ENCODE measurements at regions not wholly inside any gene's neighbourhood (a gene's known extent, or its start where the extent isn't known, plus 50 kb on each side); places are given as distances from the start of the nearest gene placed in this dataset.
"Not testable (repeated sequence)": the region's sequence is repeated elsewhere in the genome, so short reads cannot be mapped to it uniquely, and the experiment has no call there.

- no peaks in the 10 kb centered on the region for H3K4me1 ChIP-seq
- H3K27ac ChIP-seq: no peak overlapping the region
- H3K9me3 ChIP-seq: no peaks in the 10 kb centered on the region
- TF ChIP-seq CTCF (IDR thresholded peaks at IDR 0.05): no peak
- no peaks in the 10 kb centered on the region for H3K27me3 ChIP-seq
- no peak overlapping the region for H3K4me3 ChIP-seq
- intact Hi-C loops (cut with DNase I): no loop called here
- DNase-seq (ENCODE audit: low spot score in 2 of 2): no peak
- H3K36me3 ChIP-seq: no peaks in the 10 kb centered on the region
Measured at GRCh38 chr5:44183312-44183711, 205.9 kb downstream of the FGF10 start.

GRCh38 chr5:44178414-44178813 is 210.8 kb downstream of the FGF10 start:
- Histone ChIP-seq H3K4me3 (no peak overlapping the region), H3K27ac (no peak overlapping the region), H3K9me3 (peaks cover 0 to 3% of the 10 kb centered on the region in 2 donors), H3K36me3 (no peaks in the 10 kb centered on the region), H3K27me3 (no peaks in the 10 kb centered on the region), H3K4me1 (no peaks in the 10 kb centered on the region)
- intact Hi-C loops (cut with DNase I): no loop called here
- no peak for DNase-seq (ENCODE audit: low spot score in 2 of 2)
- no peak for TF ChIP-seq CTCF (IDR thresholded peaks at IDR 0.05)

GRCh38 chr5:44167540-44167939 is 221.7 kb downstream of the FGF10 start:
- Histone ChIP-seq H3K4me3 (no peak overlapping the region), H3K27ac (no peak overlapping the region), H3K4me1 (no peaks in the 10 kb centered on the region), H3K9me3 (no peaks in the 10 kb centered on the region), H3K36me3 (no peaks in the 10 kb centered on the region), H3K27me3 (no peaks in the 10 kb centered on the region)
- no peak for DNase-seq (ENCODE audit: low spot score in 2 of 2)
- no peak for TF ChIP-seq CTCF (IDR thresholded peaks at IDR 0.05)
- intact Hi-C loops (cut with DNase I): no loop called here

GRCh38 chr5:44160369-44160768 is 228.9 kb downstream of the FGF10 start:
- DNase-seq (ENCODE audit: low spot score in 2 of 2): no peak
- Histone ChIP-seq H3K27me3 (no peaks in the 10 kb centered on the region), H3K27ac (no peak overlapping the region), H3K9me3 (peaks cover 0 to 13% of the 10 kb centered on the region in 2 donors), H3K4me3 (no peak overlapping the region), H3K4me1 (no peaks in the 10 kb centered on the region), H3K36me3 (no peaks in the 10 kb centered on the region)
- no peak for TF ChIP-seq CTCF (IDR thresholded peaks at IDR 0.05)
- intact Hi-C loops (cut with DNase I): no loop called here

GRCh38 chr5:44150075-44150723 is 239.0 kb downstream of the FGF10 start:
- Histone ChIP-seq H3K27me3 (no peaks in the 10 kb centered on the region), H3K9me3 (peaks cover 0 to 6% of the 10 kb centered on the region in 2 donors), H3K36me3 (no peaks in the 10 kb centered on the region), H3K4me1 (no peaks in the 10 kb centered on the region), H3K27ac (no peak overlapping the region), H3K4me3 (no peak overlapping the region)
- intact Hi-C loops (cut with DNase I): no loop called here
- no peak for DNase-seq (ENCODE audit: low spot score in 2 of 2)
- no peak for TF ChIP-seq CTCF (IDR thresholded peaks at IDR 0.05)

GRCh38 chr5:44117947-44118346 is 271.3 kb downstream of the FGF10 start:
- H3K4me3 ChIP-seq; DNase-seq (ENCODE audit: low spot score in 2 of 2); H3K36me3 ChIP-seq; H3K9me3 ChIP-seq; H3K27ac ChIP-seq; H3K27me3 ChIP-seq; intact Hi-C loops (cut with DNase I); H3K4me1 ChIP-seq: not testable (repeated sequence)

GRCh38 chr5:44108232-44108631 is 281.0 kb downstream of the FGF10 start:
- H3K9me3 ChIP-seq: peaks cover 0 to 11% of the 10 kb centered on the region in 2 donors
- intact Hi-C loops (cut with DNase I); DNase-seq (ENCODE audit: low spot score in 2 of 2); H3K27ac ChIP-seq; H3K27me3 ChIP-seq; H3K4me3 ChIP-seq; H3K36me3 ChIP-seq; H3K4me1 ChIP-seq: not testable (repeated sequence)
